ENCODE measurements at regions not wholly inside any gene's neighbourhood (a gene's known extent, or its start where the extent isn't known, plus 50 kb on each side); places are given as distances from the start of the nearest gene placed in this dataset.

DNA sequence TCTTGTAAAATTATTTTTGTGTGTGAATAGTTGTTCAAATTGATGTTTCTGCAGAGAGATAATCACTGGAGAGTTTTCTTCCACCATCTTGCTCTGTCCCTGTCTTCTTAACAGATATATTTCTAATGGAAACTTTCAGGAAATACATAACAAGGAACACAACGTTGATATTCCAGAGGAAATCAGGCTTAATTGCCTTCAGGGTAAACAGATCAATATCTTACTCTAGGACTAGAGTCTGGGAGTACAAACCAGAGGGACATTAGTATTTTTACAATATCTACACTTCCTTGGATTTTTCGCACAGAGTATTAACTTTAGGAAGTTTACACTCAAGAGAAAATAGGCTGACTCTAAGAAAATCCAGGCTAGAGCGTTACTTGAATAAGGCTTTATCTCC, 159.1 kb downstream of the PFKFB3 start:
- Histone ChIP-seq H3K4me1 (ENCODE audit: insufficient read depth, low read length) (no peaks in the 10 kb centered on the region), H4K20me1 (ENCODE audit: insufficient read depth, low read length) (no peaks in the 10 kb centered on the region), H3K27me3 (ENCODE audit: insufficient read depth, low read length) (no peaks in the 10 kb centered on the region), H3K36me3 (ENCODE audit: insufficient read depth, low read length) (no peaks in the 10 kb centered on the region), H3K79me2 (ENCODE audit: insufficient read depth, low read length) (no peaks in the 10 kb centered on the region), H3K9me3 (ENCODE audit: low read depth, low read length) (no peaks in the 10 kb centered on the region), H3K27ac (ENCODE audit: low read depth, low read length) (no peak overlapping the region), H3K4me3 (ENCODE audit: insufficient read depth, low read length) (no peak overlapping the region), H2AFZ (ENCODE audit: low read length) (no peak overlapping the region), H3K4me2 (ENCODE audit: insufficient read depth, low read length) (no peak overlapping the region)
- TF ChIP-seq, protein P1, sequence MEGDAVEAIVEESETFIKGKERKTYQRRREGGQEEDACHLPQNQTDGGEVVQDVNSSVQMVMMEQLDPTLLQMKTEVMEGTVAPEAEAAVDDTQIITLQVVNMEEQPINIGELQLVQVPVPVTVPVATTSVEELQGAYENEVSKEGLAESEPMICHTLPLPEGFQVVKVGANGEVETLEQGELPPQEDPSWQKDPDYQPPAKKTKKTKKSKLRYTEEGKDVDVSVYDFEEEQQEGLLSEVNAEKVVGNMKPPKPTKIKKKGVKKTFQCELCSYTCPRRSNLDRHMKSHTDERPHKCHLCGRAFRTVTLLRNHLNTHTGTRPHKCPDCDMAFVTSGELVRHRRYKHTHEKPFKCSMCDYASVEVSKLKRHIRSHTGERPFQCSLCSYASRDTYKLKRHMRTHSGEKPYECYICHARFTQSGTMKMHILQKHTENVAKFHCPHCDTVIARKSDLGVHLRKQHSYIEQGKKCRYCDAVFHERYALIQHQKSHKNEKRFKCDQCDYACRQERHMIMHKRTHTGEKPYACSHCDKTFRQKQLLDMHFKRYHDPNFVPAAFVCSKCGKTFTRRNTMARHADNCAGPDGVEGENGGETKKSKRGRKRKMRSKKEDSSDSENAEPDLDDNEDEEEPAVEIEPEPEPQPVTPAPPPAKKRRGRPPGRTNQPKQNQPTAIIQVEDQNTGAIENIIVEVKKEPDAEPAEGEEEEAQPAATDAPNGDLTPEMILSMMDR (IDR thresholded peaks at IDR 0.05; ENCODE audit: extremely low read depth, low read depth, low read length) = no peak
- no peak for DNase-seq (ENCODE audit: insufficient read length, low spot score, missing footprints)

DNA sequence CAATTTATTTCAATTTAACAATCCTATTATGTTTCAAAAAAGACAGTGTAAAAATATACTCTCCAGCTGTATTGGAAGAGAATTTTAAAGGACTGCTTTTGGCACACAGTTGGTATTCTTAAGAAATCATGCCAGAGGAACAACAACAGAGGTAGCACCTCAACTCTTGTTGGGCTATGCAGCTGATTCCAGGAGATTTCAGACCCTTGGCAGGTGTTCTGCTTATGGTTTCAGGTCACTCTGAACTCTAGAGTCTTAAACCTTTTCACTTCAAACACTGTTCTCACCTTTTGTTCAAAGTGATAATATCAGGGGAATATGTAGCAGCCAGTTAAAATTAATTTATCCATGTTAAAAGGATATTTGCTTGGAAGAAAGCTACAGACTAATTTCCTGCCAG, 160.1 kb downstream of the PFKFB3 start:
- Histone ChIP-seq H3K27me3 (ENCODE audit: insufficient read depth, low read length) (no peaks in the 10 kb centered on the region), H3K79me2 (ENCODE audit: insufficient read depth, low read length) (no peaks in the 10 kb centered on the region), H2AFZ (ENCODE audit: low read length) (no peak overlapping the region), H4K20me1 (ENCODE audit: insufficient read depth, low read length) (no peaks in the 10 kb centered on the region), H3K4me3 (ENCODE audit: insufficient read depth, low read length) (no peak overlapping the region), H3K9me3 (ENCODE audit: low read depth, low read length) (no peaks in the 10 kb centered on the region), H3K4me1 (ENCODE audit: insufficient read depth, low read length) (no peaks in the 10 kb centered on the region), H3K4me2 (ENCODE audit: insufficient read depth, low read length) (no peak overlapping the region), H3K36me3 (ENCODE audit: insufficient read depth, low read length) (no peaks in the 10 kb centered on the region), H3K27ac (ENCODE audit: low read depth, low read length) (no peak overlapping the region)
- TF ChIP-seq, protein P1 (IDR thresholded peaks at IDR 0.05; ENCODE audit: extremely low read depth, low read depth, low read length) = no peak
- no peak for DNase-seq (ENCODE audit: insufficient read length, low spot score, missing footprints)

DNA sequence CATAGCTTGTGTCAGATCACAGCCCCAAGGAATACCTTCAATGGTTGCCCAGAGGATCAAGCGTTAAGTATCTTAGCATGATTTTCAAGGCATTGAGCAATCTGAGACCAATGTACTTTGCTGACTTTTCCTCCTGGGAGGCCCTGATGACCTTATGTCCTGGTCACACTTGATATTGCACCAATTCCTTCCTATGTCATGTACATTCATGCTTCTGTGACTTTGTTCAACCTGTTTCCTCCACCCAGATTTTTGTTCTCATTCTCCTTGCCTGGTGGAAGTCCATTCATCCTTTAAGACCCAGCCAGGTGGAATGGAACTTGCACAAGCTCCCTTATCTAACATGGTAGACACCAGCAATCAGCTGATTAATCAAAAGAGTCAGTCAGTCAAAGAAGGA, 160.8 kb downstream of the PFKFB3 start:
- Histone ChIP-seq H3K79me2 (ENCODE audit: insufficient read depth, low read length) (no peaks in the 10 kb centered on the region), H3K27me3 (ENCODE audit: insufficient read depth, low read length) (no peaks in the 10 kb centered on the region), H3K27ac (ENCODE audit: low read depth, low read length) (no peak overlapping the region), H3K4me3 (ENCODE audit: insufficient read depth, low read length) (no peak overlapping the region), H3K4me2 (ENCODE audit: insufficient read depth, low read length) (no peak overlapping the region), H3K9me3 (ENCODE audit: low read depth, low read length) (no peaks in the 10 kb centered on the region), H2AFZ (ENCODE audit: low read length) (no peak overlapping the region), H3K36me3 (ENCODE audit: insufficient read depth, low read length) (no peaks in the 10 kb centered on the region), H3K4me1 (ENCODE audit: insufficient read depth, low read length) (no peaks in the 10 kb centered on the region), H4K20me1 (ENCODE audit: insufficient read depth, low read length) (no peaks in the 10 kb centered on the region)
- DNase-seq (ENCODE audit: insufficient read length, low spot score, missing footprints) = no peak
- TF ChIP-seq, protein P1 (IDR thresholded peaks at IDR 0.05; ENCODE audit: extremely low read depth, low read depth, low read length) = no peak

DNA sequence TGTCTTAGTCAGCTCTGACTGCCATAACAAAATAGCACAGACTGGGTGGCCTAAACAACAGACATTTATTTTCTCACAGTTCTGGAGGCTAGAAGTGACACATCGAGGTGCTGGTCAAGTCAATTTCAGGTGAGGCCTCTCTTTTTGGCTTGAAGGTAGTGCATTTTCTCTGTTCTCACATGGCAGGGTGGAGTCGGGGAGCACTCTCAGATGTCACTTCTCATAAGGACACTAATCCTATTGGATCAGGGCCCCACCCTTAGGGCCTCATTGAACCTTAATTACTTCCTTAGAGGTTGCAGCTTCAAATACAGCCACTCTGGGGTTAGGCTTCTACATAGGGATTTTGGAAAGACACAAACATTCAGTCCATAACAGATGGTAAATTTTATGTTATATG, 161.6 kb downstream of the PFKFB3 start:
- H3K27ac ChIP-seq (ENCODE audit: low read depth, low read length) = no peak overlapping the region

More for the DNA sequence above, 161.6 kb downstream of the PFKFB3 start:
- H3K4me2 ChIP-seq (ENCODE audit: insufficient read depth, low read length) = no peak overlapping the region
- TF ChIP-seq, protein P1 (IDR thresholded peaks at IDR 0.05; ENCODE audit: extremely low read depth, low read depth, low read length) = no peak
- H2AFZ ChIP-seq (ENCODE audit: low read length) = no peak overlapping the region
- no peaks in the 10 kb centered on the region for H3K4me1 ChIP-seq (ENCODE audit: insufficient read depth, low read length)
- H4K20me1 ChIP-seq (ENCODE audit: insufficient read depth, low read length) = no peaks in the 10 kb centered on the region
- no peak for DNase-seq (ENCODE audit: insufficient read length, low spot score, missing footprints)
- H3K79me2 ChIP-seq (ENCODE audit: insufficient read depth, low read length) = no peaks in the 10 kb centered on the region
- no peaks in the 10 kb centered on the region for H3K27me3 ChIP-seq (ENCODE audit: insufficient read depth, low read length)
- no peak overlapping the region for H3K4me3 ChIP-seq (ENCODE audit: insufficient read depth, low read length)
- H3K36me3 ChIP-seq (ENCODE audit: insufficient read depth, low read length) = no peaks in the 10 kb centered on the region
- no peaks in the 10 kb centered on the region for H3K9me3 ChIP-seq (ENCODE audit: low read depth, low read length)

Data from osteoblast (primary cell).